Left colon (tissue), 2 donors: ENCODE measurements at regions not wholly inside any gene's neighbourhood (a gene's known extent, or its start where the extent isn't known, plus 50 kb on each side); places are given as distances from the start of the nearest gene placed in this dataset.

ENCODE experiments used
- ATAC-seq: fragments of 200-7000 bp; cut with Tn5 transposase; one replicate; pipeline ENCODE4 v1.9.1; 2020; ENCODE audit warnings: mild to moderate bottlenecking, moderate library complexity
- DNase-seq, 2 donors: peaks; one replicate each; pipeline ENCODE4 v3.0.0-alpha.2; 2020
- intact Hi-C, 2 donors: fragments of 100-400 bp; cut with DNase I in 1 of 2; cut with micrococcal nuclease in 1 of 2; formaldehyde crosslinking; loops; one replicate each; pipeline versions ENCODE4 v1.11.2 to v1.14.0; 2022; cut with DNase I, micrococcal nuclease
- donor health status: DM: no; HTN: no; CAD: no.
- donor health status: DM: yes; HTN: yes; CAD: no.

- intact Hi-C loops, result no loop called here
- DNase-seq, result no peak
- no peak for ATAC-seq
Observed at GRCh38 chr9:131809941-131810344, 70.1 kb upstream of the RAPGEF1 start.

- ATAC-seq, result no peak
- intact Hi-C loops, result no loop called here
- DNase-seq, result no peak
Observed at GRCh38 chr9:131808291-131808690, 68.4 kb upstream of the RAPGEF1 start.

GRCh38 chr9:131807144-131807983, 67.5 kb upstream of the RAPGEF1 start:
- intact Hi-C loops, result no loop called here
- DNase-seq (no peak), ATAC-seq (no peak)

- ATAC-seq, result no peak
- intact Hi-C loops, result no loop called here
- no peak for DNase-seq
Observed at GRCh38 chr9:131805803-131806202, 65.9 kb upstream of the RAPGEF1 start.

- ATAC-seq, result no peak
- intact Hi-C loops, result no loop called here
- DNase-seq, result no peak
Observed at GRCh38 chr9:131804826-131805225, 65.0 kb upstream of the RAPGEF1 start.

- DNase-seq, result no peak
- no peak for ATAC-seq
- intact Hi-C loops, result no loop called here
Observed at GRCh38 chr9:131803758-131804411, 64.0 kb upstream of the RAPGEF1 start.

- intact Hi-C loops, result no loop called here
- DNase-seq (no peak), ATAC-seq (no peak)
Observed at GRCh38 chr9:131801810-131802209, 61.9 kb upstream of the RAPGEF1 start.

GRCh38 chr9:131800843-131801242, 61.0 kb upstream of the RAPGEF1 start:
- intact Hi-C loops, result no loop called here
- no peak for DNase-seq
- no peak for ATAC-seq

- intact Hi-C loops, result no loop called here
- no peak for DNase-seq
Observed at GRCh38 chr9:131800366-131800765, 60.5 kb upstream of the RAPGEF1 start.

GRCh38 chr9:131799177-131799823, 59.4 kb upstream of the RAPGEF1 start:
- peak; percentile 68 for ATAC-seq
- intact Hi-C loops, result no loop called here
- DNase-seq, result peak in 1 of 2 donors; percentile 74

More at GRCh38 chr9:131800366-131800765, 60.5 kb upstream of the RAPGEF1 start:
- no peak for ATAC-seq

- no peak for DNase-seq
- no peak for ATAC-seq
- intact Hi-C loops, result no loop called here
Observed at GRCh38 chr9:131798246-131798645, 58.4 kb upstream of the RAPGEF1 start.

GRCh38 chr9:131794393-131794792, 54.5 kb upstream of the RAPGEF1 start:
- no peak for ATAC-seq
- intact Hi-C loops, result no loop called here
- no peak for DNase-seq

GRCh38 chr9:131791542-131792254, 51.8 kb upstream of the RAPGEF1 start:
- intact Hi-C loops, result no loop called here
- DNase-seq, result no peak
- ATAC-seq, result no peak
